ENCODE measurements at regions not wholly inside any gene's neighbourhood (a gene's known extent, or its start where the extent isn't known, plus 50 kb on each side); places are given as distances from the start of the nearest gene placed in this dataset.
A peak's percentile ranks its signal among the peaks of the same experiment; 100 is the strongest.

DNA sequence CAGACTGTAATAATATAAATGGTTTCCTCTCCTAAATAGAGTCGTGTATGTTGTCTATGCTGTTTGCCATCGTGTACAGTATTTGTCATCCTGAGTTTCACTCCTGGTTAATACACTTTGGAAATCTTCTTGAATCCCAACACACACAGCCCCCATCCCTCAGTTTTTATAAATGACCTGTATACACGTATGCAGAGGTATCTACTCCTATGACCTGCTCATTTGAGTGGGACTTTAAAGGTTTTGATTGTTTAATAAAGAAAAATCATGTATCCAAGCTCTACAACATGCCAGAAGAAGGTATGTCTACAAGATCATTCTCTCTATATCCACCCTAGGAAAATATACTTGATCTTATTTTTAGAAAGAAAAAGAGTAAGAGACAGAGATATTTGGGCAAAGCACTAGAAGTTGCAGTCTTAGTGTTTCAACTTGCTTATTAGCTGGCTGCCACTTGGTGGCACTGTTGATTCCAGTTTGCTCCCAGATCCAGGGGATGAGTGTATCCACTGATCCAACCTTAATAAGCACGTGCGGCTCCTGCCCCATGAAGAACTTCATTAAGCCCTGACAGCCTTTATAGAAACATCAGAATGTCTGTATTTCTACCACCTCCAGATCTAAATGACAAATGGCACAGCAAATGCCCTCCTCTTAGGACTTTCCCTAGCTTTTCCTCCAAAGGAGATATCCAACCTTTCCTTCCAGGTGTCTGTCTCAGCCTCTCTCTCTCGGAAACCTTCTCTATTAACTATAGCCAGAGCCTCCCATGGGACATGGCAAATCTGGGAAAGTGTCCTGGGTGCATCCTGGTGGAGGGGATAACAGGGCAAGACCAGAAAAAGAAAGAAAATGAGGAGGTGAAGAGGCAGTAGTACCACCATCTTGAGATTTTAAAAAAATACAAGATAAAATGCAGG, 181.6 kb upstream of the NEBL start:
- peak; percentile 7 to 69 for DNase-seq

DNA sequence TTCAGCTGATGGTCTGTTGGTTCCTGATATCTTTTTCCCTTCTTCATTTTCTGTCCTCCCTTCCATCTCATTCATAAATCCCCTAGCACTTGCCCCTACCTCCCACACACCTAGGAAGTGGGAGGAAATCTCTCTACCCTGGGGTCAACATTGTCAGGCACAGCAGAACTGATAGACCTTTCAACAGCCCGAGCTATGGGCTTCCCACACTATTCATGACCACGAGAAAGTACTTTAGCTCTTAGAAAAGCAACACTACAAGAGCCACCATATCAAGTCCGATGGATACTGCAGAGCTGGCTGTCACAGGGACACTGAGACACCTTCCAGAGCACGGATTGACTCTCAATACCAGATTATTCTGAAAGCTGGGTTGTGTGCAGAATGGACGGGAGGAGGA, 180.6 kb upstream of the NEBL start:
- no peak for DNase-seq

DNA sequence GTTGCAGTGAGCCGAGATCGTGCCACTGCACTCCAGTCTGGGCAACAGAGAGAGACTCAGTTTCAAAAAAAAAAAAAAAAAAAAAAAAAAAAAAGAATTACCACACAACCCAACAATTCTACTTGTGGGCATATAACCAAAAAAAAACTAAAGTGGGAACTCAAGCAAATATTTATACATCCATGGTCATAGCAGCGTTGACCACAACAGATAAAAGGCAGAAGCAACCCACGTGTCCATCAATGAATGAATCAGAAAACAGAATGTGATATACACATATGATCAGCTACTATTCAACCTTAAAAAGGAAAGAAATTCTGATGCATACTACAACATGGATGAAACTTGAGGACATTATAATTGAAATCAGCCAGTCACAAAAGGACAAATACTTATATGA, 179.3 kb upstream of the NEBL start:
- no peak for DNase-seq

DNA sequence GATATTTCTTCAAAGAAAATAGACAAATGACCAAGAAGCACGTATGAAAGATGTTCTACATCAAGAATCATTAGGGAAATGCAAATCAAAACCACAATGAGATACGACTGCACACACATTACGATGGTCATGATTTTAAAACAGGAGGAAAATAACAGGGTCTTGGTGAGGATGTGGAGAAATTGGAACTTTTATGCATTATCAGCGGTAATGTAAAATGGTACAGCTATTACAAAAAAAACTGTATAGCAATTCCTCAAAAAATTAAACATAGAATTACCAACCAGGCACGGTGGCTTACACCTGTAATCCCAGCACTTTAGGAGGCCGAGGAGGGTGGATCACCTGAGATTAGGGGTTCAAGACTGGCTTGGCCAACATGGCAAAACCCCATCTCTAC, 178.8 kb upstream of the NEBL start:
- DNase-seq, result no peak

DNA sequence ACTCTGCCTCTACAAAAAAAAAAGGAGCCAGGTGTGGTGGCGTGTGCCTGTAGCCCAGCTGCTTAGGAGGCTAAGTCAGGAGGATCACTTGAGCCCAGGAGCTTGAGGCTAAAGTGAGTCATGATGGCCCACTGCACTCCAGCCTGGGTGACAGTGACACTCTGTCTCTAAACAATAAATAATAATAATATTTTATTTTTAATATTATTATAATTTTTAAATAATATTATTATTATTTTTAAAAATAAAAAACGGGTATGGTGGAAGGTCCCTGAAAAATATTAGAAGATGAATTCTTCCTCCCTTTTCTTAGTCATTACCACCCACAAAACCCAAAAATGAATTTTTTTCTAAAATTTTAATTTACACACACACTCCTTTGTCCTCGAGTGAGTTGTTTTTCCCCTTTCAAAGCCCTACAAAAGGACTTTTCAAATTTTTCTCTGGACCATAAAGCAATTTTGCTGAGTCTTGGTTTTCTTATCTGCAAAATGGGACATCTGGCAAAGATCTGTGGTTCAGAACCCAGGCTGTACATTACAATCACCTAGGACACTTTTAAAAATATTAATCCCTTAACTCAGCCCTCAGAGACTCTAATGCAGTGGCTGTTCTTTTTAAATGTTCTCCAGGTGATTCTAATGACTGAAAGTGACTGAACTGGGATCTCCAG, 174.0 kb upstream of the NEBL start:
- DNase-seq, result no peak

DNA sequence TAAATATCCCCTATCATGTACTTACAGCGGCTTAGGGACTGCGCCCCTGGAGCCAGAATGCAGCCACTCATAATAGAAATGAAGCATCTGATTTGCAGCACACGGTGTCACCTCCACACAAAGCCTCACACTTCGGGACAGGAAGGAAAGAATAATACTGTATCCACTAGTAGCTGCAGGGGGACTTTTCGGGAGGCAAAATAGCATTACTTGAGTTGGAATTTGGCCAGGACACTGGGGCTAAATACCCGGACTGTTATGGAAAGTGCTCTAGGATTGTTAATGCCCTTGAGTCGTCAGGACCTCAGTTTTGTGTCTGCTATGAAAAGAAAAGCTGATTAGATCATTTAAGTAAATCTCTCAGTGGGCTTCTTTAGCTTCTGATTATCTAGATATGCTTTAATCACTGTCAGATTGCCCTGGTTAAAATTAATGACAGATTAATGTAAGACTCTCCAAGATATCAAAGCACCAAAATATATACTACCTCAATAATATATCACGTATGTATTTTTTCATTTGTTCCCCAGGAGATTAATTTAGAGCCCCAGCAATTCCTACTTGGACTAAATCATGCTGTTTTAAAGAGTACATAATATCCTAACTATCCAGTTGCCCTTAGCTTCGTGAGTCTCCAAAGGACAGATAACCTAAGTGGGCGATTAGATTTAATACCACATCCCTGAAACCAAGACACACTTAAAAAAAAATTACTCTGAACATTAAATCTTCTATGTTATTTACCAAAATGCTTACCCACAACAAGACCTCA, 173.0 kb upstream of the NEBL start:
- DNase-seq, result no peak

DNA sequence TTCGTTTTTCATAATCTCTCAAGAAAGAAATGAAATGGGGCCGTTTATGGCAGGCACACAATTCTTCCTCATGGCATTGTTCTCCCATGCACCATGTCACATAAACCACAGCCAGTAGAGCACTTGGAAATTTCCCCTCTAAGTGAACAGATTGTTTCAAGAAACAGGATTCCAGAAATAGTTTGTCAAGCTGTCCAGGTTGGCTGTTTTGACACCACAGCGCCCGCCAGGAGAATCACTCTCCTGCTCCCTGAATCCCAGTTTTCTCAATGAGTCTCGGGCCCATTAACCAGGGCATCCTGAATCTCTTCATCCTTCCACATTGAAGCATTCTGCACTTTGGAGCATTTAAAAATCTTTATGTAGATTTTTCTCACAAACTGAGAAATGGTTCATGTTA, 172.2 kb upstream of the NEBL start:
- DNase-seq, result no peak

DNA sequence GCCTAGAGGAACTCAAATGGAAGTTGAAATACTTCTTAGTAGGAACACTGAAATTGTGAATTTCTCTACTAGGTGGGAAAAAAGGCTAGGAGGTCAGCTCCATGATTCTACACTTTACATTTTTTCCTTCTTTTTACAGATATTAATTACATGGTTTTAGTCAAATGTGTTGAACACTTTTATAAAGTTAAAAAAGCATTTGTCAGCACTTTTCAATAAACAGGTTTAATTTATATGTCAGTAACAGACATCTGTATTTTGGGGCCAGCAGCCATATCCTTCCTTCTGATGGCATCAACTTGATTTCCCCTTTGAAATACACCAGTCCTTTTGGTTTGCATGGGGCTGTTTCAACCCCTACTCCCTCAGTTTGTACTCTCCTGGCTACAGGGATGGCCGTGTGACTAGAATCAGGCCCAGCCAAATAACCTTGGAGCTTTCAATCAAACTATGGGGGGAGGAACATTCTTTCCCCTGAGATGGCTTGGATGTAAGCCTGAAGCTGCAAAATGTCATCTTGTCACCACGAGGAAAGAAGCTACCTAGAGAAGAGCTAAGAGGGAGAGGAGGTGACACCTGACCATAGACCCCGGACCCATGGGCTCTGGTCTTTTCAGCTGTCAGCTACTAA, 171.0 kb upstream of the NEBL start:
- DNase-seq, result no peak

DNA sequence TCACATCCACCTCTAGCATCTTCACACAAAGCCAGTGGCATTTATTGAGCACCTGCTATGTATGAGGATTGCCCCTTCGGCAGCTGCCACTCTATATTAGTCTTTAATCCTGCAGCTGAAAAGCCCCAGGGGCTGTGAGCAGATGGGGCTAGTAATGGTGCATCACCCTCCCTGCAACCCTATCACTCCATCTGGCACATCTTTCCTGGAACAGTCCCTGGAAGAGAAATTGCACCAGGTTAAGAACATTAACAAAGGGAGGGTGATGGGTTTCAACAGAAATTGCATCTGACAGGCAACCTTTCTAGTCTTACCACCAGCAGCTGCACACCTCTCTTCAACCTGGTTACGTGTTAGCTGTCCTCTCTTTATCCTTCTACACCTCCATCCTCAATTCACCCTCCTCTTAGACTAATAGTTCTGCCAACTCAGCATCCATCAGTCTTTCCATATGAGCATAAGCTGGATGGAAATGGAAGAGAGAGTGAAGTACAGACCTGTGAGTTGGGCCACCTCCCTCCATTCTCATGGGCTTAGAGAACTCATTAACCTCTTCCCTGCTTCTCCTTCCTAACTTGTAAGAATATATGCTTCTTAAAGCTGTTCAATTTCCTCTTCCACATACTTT, 168.6 kb upstream of the NEBL start:
- DNase-seq, result no peak

DNA sequence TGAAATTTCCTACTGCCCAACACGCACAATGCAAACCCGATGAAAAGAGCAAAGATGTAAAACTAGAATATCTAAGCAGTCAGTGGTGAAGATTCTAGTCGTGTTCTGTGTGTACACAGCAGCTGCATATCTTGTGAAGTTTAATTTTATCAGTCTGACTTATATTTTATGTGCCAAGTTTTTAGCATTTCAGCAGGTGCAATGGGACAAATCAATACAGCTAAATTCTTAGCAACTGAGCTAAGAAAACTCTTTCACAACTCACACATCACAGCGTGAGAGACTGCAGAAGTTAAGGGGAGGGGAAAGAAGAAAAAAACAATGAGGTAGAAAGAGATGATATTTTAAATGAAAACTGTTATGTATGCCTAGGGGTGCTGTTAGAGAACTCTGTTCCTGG, 164.9 kb upstream of the NEBL start:
- DNase-seq, result no peak

DNA sequence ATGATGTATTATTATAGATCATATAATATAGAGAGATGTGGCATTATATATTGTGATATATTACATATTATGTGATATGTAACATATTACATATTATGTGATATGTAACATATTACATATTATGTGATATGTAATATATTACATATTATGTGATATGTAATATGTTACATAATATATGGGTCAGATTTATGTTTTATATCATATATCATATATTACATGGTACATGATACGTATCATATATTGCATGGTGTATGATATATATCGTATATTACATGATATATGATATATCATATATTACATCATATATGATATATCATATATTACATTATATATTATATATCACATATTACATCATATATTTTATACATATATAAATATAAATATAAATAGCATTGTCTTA, 164.1 kb upstream of the NEBL start:
- no peak for DNase-seq

DNA sequence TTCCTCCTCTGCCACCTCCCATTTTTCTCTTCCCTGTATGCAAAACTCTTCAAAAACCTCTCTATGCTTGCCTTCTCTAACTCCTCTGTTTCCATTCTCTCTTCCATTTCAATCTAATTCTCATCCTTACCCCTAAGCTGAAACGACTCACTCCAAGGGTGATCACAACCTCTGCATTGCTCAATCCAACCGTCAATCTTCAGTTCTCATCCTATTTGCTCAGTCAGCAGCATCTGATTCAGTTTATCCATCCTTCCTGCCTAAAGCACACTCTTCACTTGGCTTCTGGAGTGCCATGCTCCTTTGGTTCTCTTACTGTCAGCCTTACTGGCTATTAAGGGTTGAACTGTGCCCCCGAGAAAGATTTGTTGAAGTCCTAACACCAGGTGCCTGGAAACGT, 163.5 kb upstream of the NEBL start:
- no peak for DNase-seq

DNA sequence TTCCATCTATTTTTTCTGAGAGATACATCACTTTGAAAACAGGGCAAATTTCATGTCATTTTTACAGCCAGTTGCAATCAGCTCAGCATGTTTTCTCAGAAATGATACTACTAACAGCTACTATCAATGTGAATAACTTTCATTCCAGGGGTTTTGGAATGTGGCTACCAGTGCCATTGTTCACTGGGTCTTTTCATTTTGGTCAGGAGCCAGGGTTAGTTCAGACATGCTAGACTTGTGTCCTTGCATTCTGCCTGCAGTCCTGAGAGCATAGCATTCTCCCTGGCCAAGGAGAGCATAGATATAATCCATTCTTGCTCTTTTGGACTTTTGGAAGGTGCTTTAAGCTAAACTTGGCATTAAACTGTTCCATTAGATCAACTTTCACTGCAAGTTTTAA, 160.9 kb upstream of the NEBL start:
- no peak for DNase-seq

DNA sequence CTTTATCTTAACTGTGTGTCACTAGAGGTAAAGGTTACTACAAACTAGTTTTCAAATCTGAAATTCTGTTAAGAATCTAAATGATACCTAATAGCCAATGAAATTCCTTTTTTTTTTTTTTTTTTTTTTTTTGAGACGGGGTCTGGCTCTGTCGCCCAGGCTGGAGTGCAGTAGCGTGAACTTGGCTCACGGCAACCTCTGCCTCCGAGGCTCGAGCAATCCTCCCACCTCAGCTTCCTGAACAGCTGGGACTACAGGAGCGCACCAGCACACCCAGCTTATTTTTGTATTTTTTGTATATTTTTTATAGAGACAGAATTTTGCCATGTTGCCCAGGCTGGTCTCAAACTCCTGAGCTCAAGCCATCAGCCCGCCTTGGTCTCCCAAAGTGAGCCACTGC, 160.3 kb upstream of the NEBL start:
- no peak for DNase-seq

DNA sequence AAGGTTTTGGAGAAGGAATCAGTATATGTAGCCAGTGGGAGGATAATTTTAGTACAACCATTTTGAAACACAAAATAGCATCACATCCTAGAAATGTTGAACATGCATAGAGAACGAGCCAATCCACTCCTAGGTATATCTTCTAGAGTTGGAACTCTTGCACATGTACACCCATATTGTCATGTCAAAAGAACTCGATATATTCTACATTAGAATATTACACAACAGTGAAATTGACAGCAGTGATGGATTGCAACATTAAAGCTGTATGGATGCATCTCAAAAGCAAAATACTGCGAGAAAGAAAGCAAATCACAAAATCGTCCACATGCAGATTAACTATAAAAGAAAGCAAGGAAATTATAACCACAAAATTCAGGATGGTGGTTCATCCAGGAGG, 159.3 kb upstream of the NEBL start:
- no peak for DNase-seq

DNA sequence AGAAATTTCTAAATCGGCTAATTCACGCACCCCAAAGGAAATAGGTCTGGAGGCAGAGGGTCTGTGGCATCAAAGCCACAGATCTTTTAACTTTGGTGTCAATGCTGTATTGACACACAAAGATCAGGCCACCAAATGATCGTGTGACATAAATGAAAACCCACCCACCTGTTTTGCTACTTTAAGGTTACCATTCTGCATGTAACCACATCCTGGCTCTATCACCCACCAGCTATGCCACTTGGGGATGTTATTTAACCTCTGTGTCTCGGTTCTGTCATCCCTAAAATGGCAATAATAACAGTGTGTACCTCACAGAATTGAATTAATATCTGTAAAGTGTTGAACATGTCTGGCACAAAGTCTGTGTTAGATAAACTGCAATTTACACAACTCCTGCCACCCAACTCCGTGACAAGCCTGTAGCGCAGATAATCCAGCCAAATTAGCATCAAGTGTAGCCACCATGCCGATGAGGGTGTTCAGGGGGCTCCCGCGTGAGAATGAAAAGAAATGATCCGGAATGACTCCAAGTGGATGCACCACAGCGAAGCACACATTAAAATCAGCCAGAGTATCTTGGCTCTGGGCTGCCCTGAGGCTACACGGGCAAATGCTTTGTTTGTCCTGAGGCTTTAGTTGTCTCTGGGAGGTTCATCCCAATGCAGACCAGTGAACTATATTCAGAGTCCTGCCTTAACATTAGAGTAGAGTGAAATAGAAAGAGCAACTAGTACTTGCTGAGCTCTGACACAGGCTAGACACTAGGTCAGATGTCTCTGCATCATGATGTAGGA, 158.4 kb upstream of the NEBL start:
- no peak for DNase-seq

DNA sequence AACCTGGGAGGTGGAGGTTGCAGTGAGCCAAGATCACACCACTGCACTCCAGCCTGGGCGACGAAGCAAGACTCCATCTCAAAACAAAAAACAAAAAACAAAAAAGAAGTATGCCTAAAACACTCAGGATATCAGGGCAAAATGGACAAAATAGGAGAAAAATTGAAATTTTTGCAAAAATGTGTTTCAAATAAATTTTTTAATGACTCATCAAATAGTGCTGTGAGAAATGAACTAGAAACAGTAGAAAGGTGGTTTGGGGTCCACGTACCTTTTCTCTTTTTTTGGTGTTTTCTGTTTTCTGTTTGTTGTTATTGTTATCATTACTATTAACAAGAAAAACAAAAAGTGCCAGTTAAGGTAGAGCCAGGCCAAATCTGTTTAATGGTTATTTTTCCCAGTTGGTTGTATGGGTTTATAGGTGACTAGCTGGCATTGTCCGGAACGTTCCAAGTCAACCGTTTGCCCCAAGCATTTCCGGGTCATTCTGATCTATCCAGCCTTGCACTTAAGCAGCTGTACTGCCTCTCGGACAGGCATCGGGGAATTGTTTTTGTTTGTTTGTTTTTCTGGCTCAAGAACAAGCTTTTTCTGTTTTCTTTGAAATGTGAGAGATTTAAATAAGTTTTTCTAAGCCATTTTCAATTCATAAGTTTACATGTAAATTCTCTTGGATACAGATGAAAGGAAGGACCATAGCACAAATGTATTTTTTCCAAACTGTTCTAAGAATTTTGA, 157.0 kb upstream of the NEBL start:
- no peak for DNase-seq

DNA sequence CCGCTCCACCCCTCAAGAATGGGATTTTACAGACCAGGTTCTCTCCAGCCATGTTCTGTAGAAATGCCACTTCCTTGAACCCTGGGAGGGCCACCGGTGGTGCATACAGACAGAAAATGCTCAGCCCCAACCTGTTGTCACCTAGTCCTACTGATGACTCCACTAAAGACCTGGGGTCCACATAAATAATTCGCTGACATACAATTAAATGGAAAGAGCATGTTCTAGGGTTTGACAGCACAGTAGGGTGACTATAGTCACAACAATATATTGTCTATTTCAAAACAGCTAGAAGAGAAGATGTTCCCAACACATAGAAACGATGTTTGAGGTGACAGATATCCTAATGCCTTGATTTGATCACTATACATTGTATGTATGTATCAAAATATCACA, 155.6 kb upstream of the NEBL start:
- no peak for DNase-seq

DNA sequence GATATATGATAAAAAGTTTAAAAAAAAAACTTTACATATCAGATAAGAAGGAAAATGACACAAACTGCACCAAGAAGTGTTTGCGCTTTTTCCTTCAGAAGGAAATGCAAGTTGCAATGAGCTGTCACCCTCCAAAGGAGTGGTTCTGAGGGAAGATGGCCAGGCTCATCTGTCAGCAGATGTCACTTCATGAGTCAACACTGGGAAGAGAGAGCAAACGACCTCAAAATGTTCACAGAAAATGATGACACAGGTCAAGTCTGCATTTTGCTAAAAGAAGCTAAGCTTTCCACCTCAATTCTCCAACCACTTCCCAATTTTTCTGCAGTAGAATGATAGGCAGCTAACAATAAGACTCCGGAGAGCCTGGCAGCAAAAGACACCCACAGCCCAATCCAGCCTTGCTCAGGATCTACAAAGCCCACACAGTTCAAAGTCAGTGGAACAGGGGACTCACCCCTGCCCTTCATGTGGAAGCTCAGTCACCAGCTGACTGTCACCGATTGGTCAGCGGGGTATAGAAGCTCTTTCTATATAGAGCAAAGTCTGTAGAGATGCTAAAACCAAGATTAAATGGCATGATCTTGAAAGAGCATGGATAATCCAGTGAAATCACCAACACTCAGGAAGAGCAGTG, 155.1 kb upstream of the NEBL start:
- no peak for DNase-seq

DNA sequence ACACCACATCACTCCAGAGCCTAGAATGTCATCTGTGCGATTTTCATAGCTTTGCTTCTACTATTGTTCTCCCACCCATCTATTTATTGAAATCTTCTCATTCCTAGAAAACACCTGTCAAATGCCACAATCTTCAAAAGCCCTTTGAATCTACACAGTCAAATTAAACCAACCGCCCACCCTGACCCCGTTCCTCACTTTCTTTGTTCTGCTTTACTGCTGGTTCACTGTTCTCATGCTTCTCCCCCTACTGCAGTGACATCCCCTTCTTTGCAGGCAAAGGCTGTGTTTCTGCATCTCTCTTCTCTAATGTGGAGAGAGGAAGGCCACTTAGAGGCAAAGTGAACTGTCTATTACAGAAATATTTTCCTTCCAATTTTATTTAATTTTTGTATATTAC, 152.4 kb upstream of the NEBL start:
- DNase-seq, result no peak

DNA sequence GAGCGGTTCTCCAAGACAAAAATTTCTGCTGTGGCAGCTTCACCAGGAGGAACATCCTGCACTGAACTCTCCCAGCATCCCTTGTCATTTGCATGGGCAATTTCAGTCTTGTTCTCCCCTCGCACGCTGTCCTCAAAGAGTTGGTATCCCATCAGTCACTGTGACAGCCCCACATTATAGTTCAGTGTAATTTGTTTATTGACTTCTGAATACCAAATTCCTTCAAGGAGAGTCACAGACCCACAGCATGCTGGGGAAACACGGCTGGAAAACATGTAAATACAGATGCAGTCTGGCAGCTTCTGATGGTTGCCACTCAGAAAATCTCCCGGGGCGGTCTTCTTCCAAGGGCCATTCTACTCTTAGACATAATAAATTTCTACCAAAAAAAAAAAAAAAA, 151.0 kb upstream of the NEBL start:
- DNase-seq, result no peak

Measured in NCI-H446 (cell line).